ENCODE measurements at regions not wholly inside any gene's neighbourhood (a gene's known extent, or its start where the extent isn't known, plus 50 kb on each side); places are given as distances from the start of the nearest gene placed in this dataset.

- no peak for TF ChIP-seq EZH2 (IDR thresholded peaks at IDR 0.05; ENCODE audit: insufficient read depth, low read length)
- TF ChIP-seq CTCF (IDR thresholded peaks at IDR 0.05; ENCODE audit: insufficient read depth, low read depth, low read length), result no peak
Measured at GRCh38 chr13:44730099-44730498, 154.0 kb upstream of the TSC22D1 start.
